Erythroblast (primary cell): ENCODE measurements at regions not wholly inside any gene's neighbourhood (a gene's known extent, or its start where the extent isn't known, plus 50 kb on each side); places are given as distances from the start of the nearest gene placed in this dataset.
"Not testable (repeated sequence)": the region's sequence is repeated elsewhere in the genome, so short reads cannot be mapped to it uniquely, and the experiment has no call there.

Source experiments
- DNase-seq, 2 experiments: peaks; one replicate each; lab custom pipeline; 2025; lab: John Stamatoyannopoulos, UW
- GATA1 ChIP-seq: IDR thresholded peaks from 2 replicates; pipeline ENCODE4 v1.6.1; 2011; ENCODE audit warnings: low read depth, mild to moderate bottlenecking, control low read depth, low read length, moderate library complexity
- POLR2A ChIP-seq: IDR thresholded peaks from 2 replicates; pipeline ENCODE4 v1.6.1; 2011; ENCODE audit warnings: mild to moderate bottlenecking, low read length

DNA sequence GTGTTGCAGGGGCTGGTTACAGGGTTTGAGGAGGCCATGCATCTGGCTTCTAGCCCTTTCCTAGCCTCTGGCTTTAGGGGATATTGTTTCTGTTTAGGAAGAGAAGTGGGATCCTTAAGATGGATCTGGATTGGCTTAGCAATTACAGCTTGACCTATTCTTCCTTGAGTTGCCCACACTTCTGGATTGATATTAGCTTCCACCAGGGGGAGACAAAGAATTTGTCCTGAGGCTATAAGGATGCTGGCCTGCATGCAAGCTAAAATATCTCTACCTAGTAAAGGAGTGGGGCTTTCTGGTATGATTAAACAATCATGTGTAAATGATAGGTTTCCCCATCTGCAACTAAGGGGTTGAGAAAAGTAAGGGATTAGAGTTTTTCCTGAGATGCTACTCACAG lies 117.2 kb downstream of the TEX13C start:
- TF ChIP-seq POLR2A: no peak
- no peak for TF ChIP-seq GATA1
- peak; percentile 41 to 47 for DNase-seq

DNA sequence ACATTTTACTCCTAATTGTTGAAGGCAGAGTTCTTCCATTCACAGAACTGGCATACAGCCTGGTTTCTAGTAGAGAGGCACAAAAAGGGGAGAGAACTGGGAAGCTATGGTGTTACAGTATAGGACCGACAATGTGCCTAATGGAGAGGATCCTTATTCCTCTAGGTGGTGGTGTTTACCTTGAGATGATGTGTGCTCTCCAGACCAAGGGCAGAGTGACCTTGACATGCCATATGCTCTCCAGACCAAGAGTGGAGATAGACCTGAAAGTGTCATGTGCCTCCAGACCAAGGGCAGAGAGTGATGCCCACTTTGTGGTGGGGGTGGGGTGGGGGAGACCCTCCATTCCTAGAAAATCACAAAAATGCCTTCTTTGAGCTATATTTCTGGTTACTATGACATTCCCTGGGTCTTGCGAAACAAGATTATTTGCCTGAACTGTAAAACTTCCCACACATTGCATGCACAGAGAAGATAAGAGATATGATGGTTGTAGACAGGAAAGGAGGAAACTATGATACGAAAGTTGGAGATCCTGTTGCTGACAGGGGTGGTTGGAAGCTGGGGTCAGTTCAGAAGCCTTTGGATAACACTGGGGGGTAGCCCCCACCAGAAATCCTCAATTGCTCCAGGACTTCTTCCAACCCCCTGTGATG lies 119.7 kb downstream of the TEX13C start:
- no peak for TF ChIP-seq GATA1
- no peak for TF ChIP-seq POLR2A
- DNase-seq: peak; percentile 24 to 59

DNA sequence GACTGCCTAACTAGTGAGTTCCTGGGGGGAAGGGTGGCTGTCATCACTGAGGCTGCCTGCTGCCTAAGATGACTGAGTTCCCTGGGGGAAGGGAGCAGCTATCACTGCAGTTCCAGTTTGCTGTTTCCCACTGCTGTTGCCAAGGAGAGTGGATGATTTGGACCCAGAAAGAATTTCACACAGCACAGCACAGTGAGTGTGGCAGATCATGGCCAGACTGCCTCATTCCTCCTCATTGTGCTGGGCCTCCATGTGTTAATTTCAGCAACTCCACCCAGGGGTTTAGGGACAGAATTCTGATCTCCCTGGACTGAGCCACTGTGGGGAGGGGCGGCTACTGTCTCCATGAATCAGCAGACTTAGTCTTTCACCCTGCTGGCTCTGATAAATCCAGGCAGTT lies 125.0 kb downstream of the TEX13C start:
- DNase-seq: peak; percentile 1 to 3
- TF ChIP-seq GATA1: no peak

DNA sequence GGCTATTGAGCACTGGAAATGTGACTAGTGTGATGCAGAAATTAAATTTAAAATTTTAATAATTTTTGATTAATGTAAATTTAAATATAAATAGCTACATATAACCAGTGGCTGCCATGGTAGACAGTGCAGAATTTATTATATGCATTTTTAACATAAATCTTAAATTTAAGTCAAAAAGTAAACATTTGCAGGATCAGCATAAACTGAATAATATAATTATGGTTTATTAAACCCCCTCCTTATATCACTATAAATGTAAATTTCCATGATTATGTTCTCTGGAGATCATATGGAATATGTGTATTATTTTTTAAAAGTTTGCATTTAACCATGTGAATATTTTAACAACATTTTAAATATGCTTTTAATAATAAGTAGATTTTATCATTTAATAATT lies 155.8 kb downstream of the TEX13C start:
- TF ChIP-seq POLR2A: no peak
- DNase-seq: no peak

DNA sequence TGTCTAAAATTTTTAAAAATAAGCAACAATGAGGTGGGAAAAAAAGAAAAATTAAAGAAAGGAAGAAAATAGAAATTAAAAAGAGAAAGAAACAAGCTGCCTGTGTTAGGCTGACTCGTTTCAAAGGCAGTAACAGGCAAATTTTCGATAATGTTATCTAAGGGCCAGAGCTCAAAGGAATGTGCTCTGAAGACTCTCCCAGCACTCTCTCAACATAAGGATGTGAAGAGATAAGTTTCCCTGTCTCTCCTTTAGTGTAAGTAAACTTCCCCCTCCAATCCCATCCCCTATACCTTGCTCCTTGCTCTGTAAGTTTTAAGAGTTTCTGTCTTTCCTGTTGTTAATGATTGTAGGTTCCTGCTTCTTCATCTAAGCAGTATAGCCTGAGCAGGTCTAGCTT lies 172.8 kb downstream of the TEX13C start:
- no peak for TF ChIP-seq GATA1
- no peak for TF ChIP-seq POLR2A
- peak; percentile 1 to 22 for DNase-seq

DNA sequence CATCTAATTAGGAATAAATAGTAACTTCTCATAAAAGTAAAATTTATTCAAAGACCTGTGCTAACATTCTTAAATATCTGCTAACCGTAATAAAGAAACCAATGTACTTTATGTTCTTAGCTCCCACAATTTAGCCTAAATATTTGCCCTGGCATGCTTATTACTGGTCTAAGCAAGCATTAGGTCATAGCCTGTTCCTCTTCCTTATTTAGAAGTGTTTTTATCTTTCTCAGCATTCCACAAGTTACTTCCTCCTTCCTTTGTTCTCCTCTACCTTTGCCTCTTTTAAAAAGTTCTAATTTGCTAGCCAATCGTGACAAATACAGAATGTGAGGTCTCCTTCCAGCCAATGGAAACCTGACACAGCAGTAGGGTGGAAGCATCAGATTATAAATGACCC lies 173.3 kb downstream of the TEX13C start:
- not testable (repeated sequence) for DNase-seq

DNA sequence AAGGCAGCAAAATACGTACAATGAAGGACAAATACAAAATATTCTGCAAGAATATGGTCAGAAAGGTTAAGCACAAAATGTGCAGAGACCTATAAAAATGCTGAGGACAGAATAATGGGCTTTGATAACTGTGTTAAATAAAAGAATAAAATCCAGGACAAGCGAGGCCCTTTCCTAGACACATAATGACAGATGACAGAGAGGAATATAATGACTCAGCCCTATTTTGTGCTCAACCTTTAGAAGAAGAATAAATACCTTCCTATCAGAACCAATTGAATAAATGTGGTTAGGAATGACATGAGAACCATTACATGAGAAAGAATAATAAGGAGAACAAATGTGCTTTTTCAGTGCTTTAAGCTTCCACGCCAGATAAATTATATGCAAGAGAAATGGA lies 178.0 kb downstream of the TEX13C start:
- TF ChIP-seq GATA1 (no peak), POLR2A (no peak)

DNA sequence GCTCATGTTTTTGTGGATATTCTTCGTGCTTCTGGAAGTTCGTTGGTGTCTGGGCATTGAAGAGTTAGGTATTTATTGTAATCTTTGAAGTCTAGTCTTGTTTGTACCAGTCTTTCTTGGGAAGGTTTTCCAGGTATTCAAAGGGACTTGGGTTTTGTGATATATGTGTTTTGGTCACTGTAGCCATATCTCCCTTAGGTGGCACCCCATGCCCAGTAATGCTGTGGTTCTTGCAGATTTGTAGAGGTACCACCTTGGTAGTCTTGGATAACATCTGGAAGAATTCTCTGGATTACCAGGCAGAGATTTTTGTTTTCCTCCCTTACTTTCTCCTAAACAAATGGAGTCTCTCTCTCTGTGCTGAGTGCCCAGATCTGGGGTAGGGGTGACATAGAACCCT lies 184.1 kb downstream of the TEX13C start:
- no peak for DNase-seq
- TF ChIP-seq POLR2A (no peak), GATA1 (no peak)

More for the DNA sequence above, 178.0 kb downstream of the TEX13C start:
- DNase-seq: no peak

DNA sequence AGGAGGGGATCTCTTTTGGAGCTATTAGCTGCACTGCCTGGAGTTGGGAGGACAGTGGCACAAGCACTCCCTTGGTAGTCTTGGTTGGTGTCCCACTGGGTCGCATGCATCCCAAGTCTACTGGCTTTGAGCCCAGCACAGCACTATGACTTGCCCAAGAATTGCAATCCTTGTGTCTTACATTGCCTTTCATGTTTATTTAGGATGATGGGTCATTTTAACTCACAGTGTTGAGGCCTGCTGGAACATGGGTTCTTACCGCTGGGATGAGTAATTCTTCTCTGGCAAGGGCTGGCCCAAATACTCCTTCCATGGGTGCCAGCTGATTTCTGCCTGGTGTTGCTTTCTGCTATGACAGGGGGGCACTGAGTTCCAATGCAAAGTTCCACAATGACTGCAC lies 185.5 kb downstream of the TEX13C start:
- no peak for TF ChIP-seq GATA1
- TF ChIP-seq POLR2A: no peak
- DNase-seq: no peak

DNA sequence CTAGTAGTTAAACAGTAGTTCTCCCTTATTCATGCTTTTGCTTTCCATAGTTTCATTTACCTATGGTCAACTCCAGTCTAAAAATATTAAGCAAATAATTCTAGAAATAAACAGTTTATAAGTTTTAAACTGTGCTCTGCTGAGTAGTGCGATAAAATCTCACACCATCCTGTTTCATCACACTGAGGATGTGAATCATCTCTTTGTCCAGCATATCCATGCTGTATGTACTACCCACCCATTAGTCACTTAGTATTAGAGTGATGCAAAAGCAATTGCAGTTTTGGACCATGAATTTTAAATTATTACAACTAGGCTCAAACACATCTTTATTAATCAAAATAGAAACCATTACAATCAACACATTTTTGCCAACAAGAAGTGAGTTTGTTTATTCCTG lies 187.4 kb downstream of the TEX13C start:
- DNase-seq: no peak

DNA sequence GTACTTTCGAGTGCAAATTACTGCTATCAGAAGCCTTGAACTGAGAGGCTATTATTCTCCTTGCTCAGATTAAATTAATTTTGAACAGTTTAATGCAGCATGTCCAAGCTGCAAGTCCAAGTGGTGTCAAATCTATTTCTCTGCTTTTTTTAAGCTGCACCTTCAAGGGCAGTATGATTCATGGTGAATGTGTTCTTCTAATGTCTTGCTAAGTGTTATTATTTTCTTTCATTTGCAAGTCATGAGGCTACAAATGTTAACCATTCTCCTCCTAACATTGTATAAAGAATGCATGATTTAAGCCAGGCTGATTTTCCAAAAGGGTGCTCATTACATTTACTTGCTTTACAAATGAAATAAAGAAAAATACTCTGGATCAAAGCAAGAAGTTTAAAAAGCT lies 200.4 kb downstream of the TEX13C start:
- TF ChIP-seq POLR2A (no peak), GATA1 (no peak)
- DNase-seq: no peak

More for the DNA sequence above, 187.4 kb downstream of the TEX13C start:
- TF ChIP-seq POLR2A (no peak), GATA1 (no peak)

DNA sequence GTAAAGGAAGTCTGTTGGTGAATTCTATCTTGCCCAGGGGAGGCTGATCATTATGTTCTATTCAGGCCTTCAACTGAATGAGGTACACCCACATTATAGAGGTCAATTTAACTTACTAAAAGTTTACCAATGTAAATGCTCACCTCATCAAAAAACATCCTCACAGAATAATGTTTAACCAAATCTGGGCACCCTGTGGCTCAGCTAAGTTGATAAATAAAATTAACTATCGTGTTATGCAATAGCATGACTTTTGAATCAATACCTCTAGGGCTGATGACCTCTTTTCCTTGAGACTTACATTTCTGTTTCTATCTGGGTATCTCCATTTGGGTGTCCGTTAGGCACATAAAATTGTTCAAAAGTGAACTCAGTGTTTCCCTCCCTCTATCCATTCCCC lies 203.1 kb downstream of the TEX13C start:
- TF ChIP-seq POLR2A: no peak
- no peak for TF ChIP-seq GATA1
- no peak for DNase-seq

DNA sequence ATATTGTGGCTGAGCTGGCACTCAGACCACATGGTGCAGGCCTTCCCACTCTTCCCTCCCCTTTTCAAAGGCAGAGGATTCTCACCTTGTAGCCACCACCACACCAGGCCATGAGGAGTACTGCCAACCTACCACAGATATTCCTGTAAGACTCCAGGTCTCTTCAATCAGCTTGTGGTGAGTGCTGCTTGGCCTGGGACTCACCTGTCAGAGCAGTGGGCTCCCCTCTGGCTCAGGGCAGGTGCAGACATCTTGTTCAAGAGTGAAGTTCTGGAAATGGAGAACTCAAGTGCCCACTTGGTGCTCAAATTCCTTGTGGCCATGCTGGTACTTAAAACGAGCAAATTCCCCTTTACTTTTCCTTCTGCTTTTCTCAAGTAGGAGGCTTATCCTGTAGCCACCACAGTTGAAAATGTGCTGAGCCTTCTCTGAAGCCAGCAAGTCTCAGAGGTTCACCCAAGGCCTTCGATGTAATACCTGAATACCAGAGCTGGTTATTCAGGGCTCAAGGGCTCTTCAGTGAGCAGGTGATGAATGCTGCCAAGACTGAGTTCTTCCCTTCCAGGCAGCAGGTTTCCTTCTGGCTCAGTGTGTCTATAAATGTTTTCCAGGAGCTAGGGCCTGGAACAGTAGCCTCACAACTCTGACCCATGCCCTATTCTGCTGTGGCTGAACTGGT lies 212.9 kb downstream of the TEX13C start:
- TF ChIP-seq POLR2A (no peak), GATA1 (no peak)
- DNase-seq: no peak

DNA sequence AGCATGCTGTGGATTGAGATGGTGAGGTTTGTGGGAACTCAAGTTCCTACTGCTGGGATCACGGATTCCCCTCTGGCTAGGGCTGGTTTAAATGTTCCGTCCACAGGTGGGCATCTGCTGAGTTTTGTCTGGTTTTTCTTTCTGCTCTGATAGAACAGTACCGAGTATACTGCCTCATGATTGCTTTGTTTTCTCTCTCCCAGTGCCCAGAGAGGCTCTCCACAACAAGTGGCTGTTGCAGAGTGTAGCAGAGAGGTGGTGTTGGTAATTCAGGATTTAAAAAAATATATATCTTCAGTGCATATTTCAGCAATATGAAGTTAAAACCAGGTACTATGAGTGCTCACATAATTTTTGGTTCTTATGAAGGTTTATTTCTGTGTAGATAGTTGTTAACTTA lies 213.7 kb downstream of the TEX13C start:
- no peak for DNase-seq
- TF ChIP-seq GATA1 (no peak), POLR2A (no peak)
